WTC11 (cell line): ENCODE measurements at regions not wholly inside any gene's neighbourhood (a gene's known extent, or its start where the extent isn't known, plus 50 kb on each side); places are given as distances from the start of the nearest gene placed in this dataset.

Experiments used
- MYBL2 ChIP-seq: sonication (generic); formaldehyde crosslinking; IDR thresholded peaks from 2 replicates; pipeline ENCODE4 v1.8.1; 2023; ENCODE audit warnings: mild to moderate bottlenecking, moderate library complexity, missing genetic modification reagents
- NR2C2 ChIP-seq: sonication (generic); formaldehyde crosslinking; IDR thresholded peaks from 2 replicates; pipeline ENCODE4 v1.8.0; 2022; ENCODE audit warnings: mild to moderate bottlenecking, missing genetic modification reagents
- ZNF317 ChIP-seq: sonication (generic); formaldehyde crosslinking; IDR thresholded peaks from 2 replicates; pipeline ENCODE4 v1.8.1; 2023; ENCODE audit warnings: low read depth, mild to moderate bottlenecking, moderate library complexity, missing genetic modification reagents, borderline replicate concordance
- TF ChIP-seq, protein P1 (sequence below): fragments of 200-600 bp; IDR thresholded peaks from 2 replicates; pipeline ENCODE4 v1.8.0; 2022; ENCODE audit warnings: antibody characterized with exemption
- TF ChIP-seq, protein P2 (sequence below): sonication (generic); formaldehyde crosslinking; IDR thresholded peaks from 2 replicates; pipeline ENCODE4 v1.8.1; 2023; ENCODE audit warnings: mild to moderate bottlenecking, missing genetic modification reagents, moderate library complexity

DNA sequence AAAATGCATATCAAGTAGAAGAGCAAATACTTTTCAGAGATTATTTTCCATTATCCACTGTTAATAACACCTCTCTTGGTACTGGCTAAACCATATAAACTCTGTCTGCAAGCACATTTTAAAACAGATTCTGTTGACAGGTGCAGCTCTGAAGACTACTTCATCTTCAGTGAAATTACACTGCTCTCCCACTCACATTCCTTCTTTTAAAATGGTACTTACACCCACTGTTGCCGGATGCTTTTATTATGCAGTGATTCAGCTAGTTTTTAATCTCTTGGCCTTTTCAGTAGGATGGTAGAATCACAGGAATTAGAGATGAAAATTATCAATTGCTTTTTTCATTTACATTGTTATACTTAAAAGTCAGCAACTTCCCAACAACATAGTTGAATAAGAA lies 381.6 kb downstream of the GASK1B start:
- TF ChIP-seq, protein P1, sequence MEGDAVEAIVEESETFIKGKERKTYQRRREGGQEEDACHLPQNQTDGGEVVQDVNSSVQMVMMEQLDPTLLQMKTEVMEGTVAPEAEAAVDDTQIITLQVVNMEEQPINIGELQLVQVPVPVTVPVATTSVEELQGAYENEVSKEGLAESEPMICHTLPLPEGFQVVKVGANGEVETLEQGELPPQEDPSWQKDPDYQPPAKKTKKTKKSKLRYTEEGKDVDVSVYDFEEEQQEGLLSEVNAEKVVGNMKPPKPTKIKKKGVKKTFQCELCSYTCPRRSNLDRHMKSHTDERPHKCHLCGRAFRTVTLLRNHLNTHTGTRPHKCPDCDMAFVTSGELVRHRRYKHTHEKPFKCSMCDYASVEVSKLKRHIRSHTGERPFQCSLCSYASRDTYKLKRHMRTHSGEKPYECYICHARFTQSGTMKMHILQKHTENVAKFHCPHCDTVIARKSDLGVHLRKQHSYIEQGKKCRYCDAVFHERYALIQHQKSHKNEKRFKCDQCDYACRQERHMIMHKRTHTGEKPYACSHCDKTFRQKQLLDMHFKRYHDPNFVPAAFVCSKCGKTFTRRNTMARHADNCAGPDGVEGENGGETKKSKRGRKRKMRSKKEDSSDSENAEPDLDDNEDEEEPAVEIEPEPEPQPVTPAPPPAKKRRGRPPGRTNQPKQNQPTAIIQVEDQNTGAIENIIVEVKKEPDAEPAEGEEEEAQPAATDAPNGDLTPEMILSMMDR: no peak
- TF ChIP-seq ZNF317 (CRISPR knock-in tag): no peak
- TF ChIP-seq, protein P2, sequence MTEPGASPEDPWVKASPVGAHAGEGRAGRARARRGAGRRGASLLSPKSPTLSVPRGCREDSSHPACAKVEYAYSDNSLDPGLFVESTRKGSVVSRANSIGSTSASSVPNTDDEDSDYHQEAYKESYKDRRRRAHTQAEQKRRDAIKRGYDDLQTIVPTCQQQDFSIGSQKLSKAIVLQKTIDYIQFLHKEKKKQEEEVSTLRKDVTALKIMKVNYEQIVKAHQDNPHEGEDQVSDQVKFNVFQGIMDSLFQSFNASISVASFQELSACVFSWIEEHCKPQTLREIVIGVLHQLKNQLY (CRISPR knock-in tag): no peak
- TF ChIP-seq NR2C2 (CRISPR knock-in tag): no peak
- TF ChIP-seq MYBL2 (CRISPR knock-in tag): no peak
